HepG2 (cell line): ENCODE measurements at regions not wholly inside any gene's neighbourhood (a gene's known extent, or its start where the extent isn't known, plus 50 kb on each side); places are given as distances from the start of the nearest gene placed in this dataset.
A peak's percentile ranks its signal among the peaks of the same experiment; 100 is the strongest.

ENCODE experiments used
- ATAC-seq: fragments of 200-7000 bp; cut with Tn5 transposase; 3 replicates; pipeline ENCODE4 v1.9.1; 2020; ENCODE audit warnings: mild to moderate bottlenecking, moderate library complexity
- BruUV-seq: library from RNA; stranded (reverse); fragments of 400-500 nt; replicated peaks from 2 replicates; lab custom pipeline; 2021; lab: Mats Ljungman, UMichigan
- CTCF ChIA-PET: fragments of 300-600 bp; formaldehyde crosslinking; extraction: SDS; loops from one replicate; lab custom pipeline; 2021; ENCODE audit warnings: low total read pairs, inconsistent platforms, low intra/inter-chr PET ratio; lab: Yijun Ruan, JAX
- POLR2A ChIA-PET: fragments of 350-600 bp; sonication (Branson Sonifier 250); formaldehyde crosslinking; loops from one replicate; lab custom pipeline; 2020; ENCODE audit warnings: antibody characterized with exemption, inconsistent platforms; lab: Yijun Ruan, JAX
- DNase-seq: peaks from one replicate; pipeline ENCODE4 v3.0.0-alpha.2; 2015; ENCODE audit warnings: low spot score
- FAIRE-seq: peaks from 3 replicates; lab custom pipeline; 2011; peaks lifted over from hg19 to GRCh38; lab: Jason Lieb, UNC
- H2AFZ ChIP-seq: one replicate; pipeline ENCODE4 v1.6.1; 2011; ENCODE audit warnings: low read length, inconsistent platforms
- H3K27ac ChIP-seq: fragments of 300-600 bp; 3 replicates; pipeline ENCODE4 v1.8.0; 2011; ENCODE audit warnings: mixed run types, mild to moderate bottlenecking, mixed read lengths, low read length, inconsistent platforms; ENCODE audit not compliant: insufficient read depth; ENCODE audit errors: extremely low read length
- H3K27me3 ChIP-seq, 2 experiments: fragments of 200-600 bp in 1 of 2; 2 replicates in 1 of 2; 3 replicates in 1 of 2; pipeline versions ENCODE4 v1.6.0 to v1.8.0; 2011; ENCODE audit warnings: low read length in 2 of 2, mild to moderate bottlenecking in 2 of 2, moderate library complexity in 2 of 2, inconsistent platforms in 1 of 2; ENCODE audit not compliant: insufficient read depth in 2 of 2, control insufficient read depth in 1 of 2
- H3K36me3 ChIP-seq, 2 experiments: fragments of 200-600 bp in 1 of 2; replicated peaks in 1 of 2; 2 replicates in 1 of 2; 3 replicates in 1 of 2; pipeline versions ENCODE4 v1.5.1 to v1.8.0; 2011; ENCODE audit warnings: low read length in 2 of 2, inconsistent platforms in 1 of 2; ENCODE audit not compliant: insufficient read depth in 2 of 2, control insufficient read depth in 1 of 2
- H3K4me1 ChIP-seq: 2 replicates; pipeline ENCODE4 v1.5.1; 2012; ENCODE audit warnings: low read length, inconsistent platforms; ENCODE audit not compliant: insufficient read depth
- H3K4me2 ChIP-seq: 2 replicates; pipeline ENCODE4 v1.6.0; 2011; ENCODE audit warnings: low read depth, low read length, inconsistent platforms
- H3K4me3 ChIP-seq, 3 experiments: fragments of 200-600 bp in 1 of 3; sonication (generic), shearing (Covaris generic) in 1 of 3; replicated peaks in 1 of 3; 2 replicates each; pipeline ENCODE4 v1.5.1; 2011 to 2016; ENCODE audit warnings: low read length in 3 of 3, inconsistent platforms in 2 of 3, low read depth in 2 of 3, mild to moderate bottlenecking in 2 of 3, control low read depth in 1 of 3, mixed read lengths in 1 of 3; ENCODE audit not compliant: insufficient read depth in 1 of 3
- H3K79me2 ChIP-seq: one replicate; pipeline ENCODE4 v1.6.1; 2011; ENCODE audit warnings: low read length, inconsistent platforms; ENCODE audit not compliant: insufficient read depth
- H3K9ac ChIP-seq: 2 replicates; pipeline ENCODE4 v1.6.0; 2011; ENCODE audit warnings: mild to moderate bottlenecking, low read depth, low read length, inconsistent platforms; ENCODE audit not compliant: insufficient read depth
- H3K9me3 ChIP-seq: 2 replicates; pipeline ENCODE4 v1.5.1; 2012; ENCODE audit warnings: mild to moderate bottlenecking, low read length
- H4K20me1 ChIP-seq: 2 replicates; pipeline ENCODE4 v1.6.0; 2011; ENCODE audit warnings: inconsistent platforms, mild to moderate bottlenecking, low read length, moderate library complexity; ENCODE audit not compliant: insufficient read depth
- ATF4 ChIP-seq, 2 experiments: fragments of 450-650 bp in 1 of 2; sonication (generic) in 1 of 2; formaldehyde crosslinking; IDR thresholded peaks; 2 replicates each; pipeline versions ENCODE4 v1.5.0 to v1.8.0; 2020 to 2022; ENCODE audit warnings: mild to moderate bottlenecking in 1 of 2, missing genetic modification reagents in 1 of 2
- CEBPB ChIP-seq: IDR thresholded peaks from 2 replicates; pipeline ENCODE4 v1.6.1; 2011; ENCODE audit warnings: low read depth, low read length, improper control_type of control experiment, borderline replicate concordance
- CEBPG ChIP-seq: IDR thresholded peaks from 2 replicates; pipeline ENCODE4 v1.6.1; 2016
- FIP1L1 ChIP-seq: fragments of 200-400 bp; formaldehyde crosslinking; IDR thresholded peaks from 2 replicates; pipeline ENCODE4 v1.6.1; 2018; ENCODE audit warnings: low read depth, mild to moderate bottlenecking, low read length, moderate library complexity, borderline replicate concordance; ENCODE audit not compliant: insufficient read depth
- GABPB1 ChIP-seq: IDR thresholded peaks from 2 replicates; pipeline ENCODE4 v1.6.1; 2016; ENCODE audit warnings: mild to moderate bottlenecking, missing genetic modification reagents, moderate library complexity, missing compliant biosample characterization
- NFIC ChIP-seq: IDR thresholded peaks from 2 replicates; pipeline ENCODE4 v1.6.1; 2012; ENCODE audit warnings: mild to moderate bottlenecking, low read length, inconsistent platforms
- SMARCE1 ChIP-seq: fragments of 450-650 bp; IDR thresholded peaks from 2 replicates; pipeline ENCODE4 v1.6.1; 2017; ENCODE audit warnings: borderline replicate concordance
- SP1 ChIP-seq, 2 experiments: fragments of 450-650 bp in 1 of 2; sonication (generic) in 1 of 2; formaldehyde crosslinking in 1 of 2; IDR thresholded peaks; 2 replicates each; pipeline versions ENCODE4 v1.4.0 to v1.6.1; 2016 to 2020; ENCODE audit warnings: missing genetic modification reagents in 1 of 2
- ZFP82 ChIP-seq: sonication (generic); formaldehyde crosslinking; IDR thresholded peaks from 2 replicates; pipeline ENCODE4 v1.5.1; 2020; ENCODE audit warnings: mild to moderate bottlenecking, missing genetic modification reagents, borderline replicate concordance
- ZMAT3 ChIP-seq: sonication (generic); formaldehyde crosslinking; conservative IDR thresholded peaks from 2 replicates; pipeline ENCODE4 v1.7.0; 2021; ENCODE audit warnings: missing genetic modification reagents
- ZMAT5 ChIP-seq: sonication (generic); formaldehyde crosslinking; IDR thresholded peaks from 2 replicates; pipeline ENCODE4 v1.5.0; 2020; ENCODE audit warnings: mild to moderate bottlenecking, low read depth, missing genetic modification reagents, borderline replicate concordance
- ZNF205 ChIP-seq: IDR thresholded peaks from 2 replicates; pipeline ENCODE4 v1.6.1; 2018; ENCODE audit warnings: missing biosample characterization, missing genetic modification reagents
- WGBS: methylation state at CpG from one replicate; pipeline ENCODE4 v1.1.6; 2017; ENCODE audit warnings: low lambda C conversion rate; 5-methylcytosine and 5-hydroxymethylcytosine counted together
- in situ Hi-C: cut with HindIII; loops from 2 replicates; pipeline ENCODE4 v1.10.0; 2017; ENCODE audit warnings: low pct_unique_long_range_greater_than_20kb; ENCODE audit not compliant: extremely low pct_ligation_motif_present
- intact Hi-C: fragments of 100-400 bp; cut with micrococcal nuclease; formaldehyde crosslinking; loops from one replicate; pipeline ENCODE4 v1.10.0; 2022; ENCODE audit not compliant: unreplicated experiment
- TF ChIP-seq, protein P1 (sequence below), 2 experiments: sonication (generic) in 1 of 2; formaldehyde crosslinking in 1 of 2; IDR thresholded peaks; 2 replicates each; pipeline versions ENCODE4 v1.6.1 to v1.9.0; 2014 to 2022; ENCODE audit warnings: antibody characterized with exemption in 1 of 2, borderline replicate concordance in 1 of 2, inconsistent platforms in 1 of 2, low read depth in 1 of 2, missing genetic modification reagents in 1 of 2

- TF ChIP-seq, protein P1, sequence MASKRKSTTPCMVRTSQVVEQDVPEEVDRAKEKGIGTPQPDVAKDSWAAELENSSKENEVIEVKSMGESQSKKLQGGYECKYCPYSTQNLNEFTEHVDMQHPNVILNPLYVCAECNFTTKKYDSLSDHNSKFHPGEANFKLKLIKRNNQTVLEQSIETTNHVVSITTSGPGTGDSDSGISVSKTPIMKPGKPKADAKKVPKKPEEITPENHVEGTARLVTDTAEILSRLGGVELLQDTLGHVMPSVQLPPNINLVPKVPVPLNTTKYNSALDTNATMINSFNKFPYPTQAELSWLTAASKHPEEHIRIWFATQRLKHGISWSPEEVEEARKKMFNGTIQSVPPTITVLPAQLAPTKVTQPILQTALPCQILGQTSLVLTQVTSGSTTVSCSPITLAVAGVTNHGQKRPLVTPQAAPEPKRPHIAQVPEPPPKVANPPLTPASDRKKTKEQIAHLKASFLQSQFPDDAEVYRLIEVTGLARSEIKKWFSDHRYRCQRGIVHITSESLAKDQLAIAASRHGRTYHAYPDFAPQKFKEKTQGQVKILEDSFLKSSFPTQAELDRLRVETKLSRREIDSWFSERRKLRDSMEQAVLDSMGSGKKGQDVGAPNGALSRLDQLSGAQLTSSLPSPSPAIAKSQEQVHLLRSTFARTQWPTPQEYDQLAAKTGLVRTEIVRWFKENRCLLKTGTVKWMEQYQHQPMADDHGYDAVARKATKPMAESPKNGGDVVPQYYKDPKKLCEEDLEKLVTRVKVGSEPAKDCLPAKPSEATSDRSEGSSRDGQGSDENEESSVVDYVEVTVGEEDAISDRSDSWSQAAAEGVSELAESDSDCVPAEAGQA (IDR thresholded peaks at IDR 0.05; ENCODE audit: low read depth), result no peak
- TF ChIP-seq, protein P1 (CRISPR knock-in tag; IDR thresholded peaks at IDR 0.05; ENCODE audit: borderline replicate concordance), result no peak
- TF ChIP-seq FIP1L1, result no peak
- TF ChIP-seq, all 625 proteins: peak for 0
Measured at GRCh38 chr20:51223183-51223720, 200.3 kb upstream of the KCNG1 start (continued).

- peaks cover 12% of the 10 kb centered on the region for H3K9me3 ChIP-seq
- ChIA-PET POLR2A (no interaction called here), CTCF (interaction anchor here (2.5 kb wide), 1 partner anchor 85 kb away, joined by 18 read pairs; no protein-coding TSS in a partner anchor)
- peaks cover 6 to 20% of the 10 kb centered on the region in 2 experiments; a peak in 4 of 5 replicates for H3K27me3 ChIP-seq
- no peak for FAIRE-seq
- no peak for DNase-seq
- H4K20me1 ChIP-seq, result no peaks in the 10 kb centered on the region
- no peaks in the 10 kb centered on the region for H3K79me2 ChIP-seq
- no peak overlapping the region for H2AFZ ChIP-seq
- H3K36me3 ChIP-seq, result no peaks in the 10 kb centered on the region
- 12% methylated on average over 14 of the region's 15 CpGs for WGBS
- no peak overlapping the region for H3K4me3 ChIP-seq
- H3K4me1 ChIP-seq, result no peaks in the 10 kb centered on the region
- BruUV-seq, result no TSS peak
- intact Hi-C loops (no loop called here), in situ Hi-C loops (loop anchor here (5.0 kb wide), 1 partner anchor 85 kb away; no protein-coding TSS in a partner anchor)
- peak; percentile 29 for ATAC-seq
- H3K4me2 ChIP-seq, result 0 out of 2 replicates have a peak overlapping the region, but pooled peaks have one; percentile 6
- no peak overlapping the region for H3K27ac ChIP-seq
- no peak overlapping the region for H3K9ac ChIP-seq
- TF ChIP-seq NFIC, result no peak
- TF ChIP-seq GABPB1 (CRISPR knock-in tag), result peak; percentile 56; the same call in 1 of the 2 replicates
- no peak for TF ChIP-seq ZMAT5
- peak; percentile 53; the same call in 1 of the 2 replicates for TF ChIP-seq CEBPB
- peak; percentile 59 for TF ChIP-seq CEBPG
- no peak for TF ChIP-seq SMARCE1
- no peak for TF ChIP-seq ZNF205 (CRISPR knock-in tag)
- TF ChIP-seq ZMAT3, result no peak
- no peak for TF ChIP-seq ZFP82 (CRISPR knock-in tag)
- peak in 1 of 2 experiments; percentile 95; a peak in 2 of 4 replicates for TF ChIP-seq ATF4 (CRISPR knock-in tag; IDR thresholded peaks at IDR 0.05)
- TF ChIP-seq SP1 (IDR thresholded peaks at IDR 0.05), result no peak
- TF ChIP-seq SP1 (CRISPR knock-in tag; IDR thresholded peaks at IDR 0.05), result no peak
Measured at GRCh38 chr20:51221791-51222408, 199.0 kb upstream of the KCNG1 start.
